BJ (cell line): ENCODE measurements at regions not wholly inside any gene's neighbourhood (a gene's known extent, or its start where the extent isn't known, plus 50 kb on each side); places are given as distances from the start of the nearest gene placed in this dataset.

ENCODE experiments used
- CTCF ChIA-PET: fragments of 350-600 bp; formaldehyde crosslinking; extraction: SDS; loops from one replicate; lab custom pipeline; 2021; ENCODE audit warnings: antibody characterized with exemption, inconsistent platforms; lab: Yijun Ruan, JAX
- POLR2A ChIA-PET: fragments of 300-600 bp; sonication (Branson Sonifier 250); formaldehyde crosslinking; extraction: SDS; loops from one replicate; lab custom pipeline; 2021; ENCODE audit warnings: antibody characterized with exemption; lab: Charles Lee
- DNase-seq: peaks from one replicate; pipeline ENCODE4 v3.0.0-alpha.2; 2011; ENCODE audit warnings: low read depth
- H3K27me3 ChIP-seq: 2 replicates; pipeline ENCODE4 v1.6.0; 2011; ENCODE audit warnings: low read length; ENCODE audit not compliant: control insufficient read depth, insufficient read depth
- H3K36me3 ChIP-seq: 2 replicates; pipeline ENCODE4 v1.5.1; 2011; ENCODE audit warnings: low read length; ENCODE audit not compliant: control insufficient read depth, insufficient read depth
- H3K4me3 ChIP-seq: 2 replicates; pipeline ENCODE4 v1.5.1; 2011; ENCODE audit warnings: low read depth, mild to moderate bottlenecking, control low read depth, low read length
- TF ChIP-seq, protein P1 (sequence below): IDR thresholded peaks from 2 replicates; pipeline ENCODE4 v1.5.1; 2011; ENCODE audit warnings: low read depth, mild to moderate bottlenecking, control low read depth, inconsistent platforms, low read length, moderate library complexity; ENCODE audit not compliant: insufficient read depth

DNA sequence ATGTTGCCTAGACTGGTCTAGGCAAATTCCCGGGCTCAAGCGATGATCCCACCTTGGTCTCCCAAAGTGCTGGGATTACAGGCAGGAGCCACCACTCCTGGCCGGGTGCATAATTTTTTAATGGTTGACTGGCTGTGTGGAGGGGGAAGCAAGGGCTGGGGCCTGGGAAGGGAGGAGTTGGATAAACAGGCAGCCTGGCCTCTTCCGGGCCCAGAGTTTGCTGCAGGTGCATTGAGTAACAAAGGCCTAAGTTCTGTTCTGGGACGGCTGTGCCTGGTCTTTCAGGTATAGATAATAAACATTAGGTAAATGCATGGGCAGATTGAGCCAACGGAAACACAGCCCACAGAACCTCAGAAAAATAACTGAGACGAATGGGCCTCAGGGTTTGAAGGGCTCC lies 191.3 kb upstream of the TBX3 start:
- ChIA-PET POLR2A (no interaction called here), CTCF (interaction anchor here (1.1 kb wide), 1 partner anchor 9 kb away, joined by 3 read pairs; no protein-coding TSS in a partner anchor)
- no peaks in the 10 kb centered on the region for H3K36me3 ChIP-seq
- H3K4me3 ChIP-seq, result no peak overlapping the region
- peaks cover 2% of the 10 kb centered on the region; the same call in 1 of the 2 replicates for H3K27me3 ChIP-seq
- TF ChIP-seq, protein P1, sequence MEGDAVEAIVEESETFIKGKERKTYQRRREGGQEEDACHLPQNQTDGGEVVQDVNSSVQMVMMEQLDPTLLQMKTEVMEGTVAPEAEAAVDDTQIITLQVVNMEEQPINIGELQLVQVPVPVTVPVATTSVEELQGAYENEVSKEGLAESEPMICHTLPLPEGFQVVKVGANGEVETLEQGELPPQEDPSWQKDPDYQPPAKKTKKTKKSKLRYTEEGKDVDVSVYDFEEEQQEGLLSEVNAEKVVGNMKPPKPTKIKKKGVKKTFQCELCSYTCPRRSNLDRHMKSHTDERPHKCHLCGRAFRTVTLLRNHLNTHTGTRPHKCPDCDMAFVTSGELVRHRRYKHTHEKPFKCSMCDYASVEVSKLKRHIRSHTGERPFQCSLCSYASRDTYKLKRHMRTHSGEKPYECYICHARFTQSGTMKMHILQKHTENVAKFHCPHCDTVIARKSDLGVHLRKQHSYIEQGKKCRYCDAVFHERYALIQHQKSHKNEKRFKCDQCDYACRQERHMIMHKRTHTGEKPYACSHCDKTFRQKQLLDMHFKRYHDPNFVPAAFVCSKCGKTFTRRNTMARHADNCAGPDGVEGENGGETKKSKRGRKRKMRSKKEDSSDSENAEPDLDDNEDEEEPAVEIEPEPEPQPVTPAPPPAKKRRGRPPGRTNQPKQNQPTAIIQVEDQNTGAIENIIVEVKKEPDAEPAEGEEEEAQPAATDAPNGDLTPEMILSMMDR, result no peak
- no peak for DNase-seq

DNA sequence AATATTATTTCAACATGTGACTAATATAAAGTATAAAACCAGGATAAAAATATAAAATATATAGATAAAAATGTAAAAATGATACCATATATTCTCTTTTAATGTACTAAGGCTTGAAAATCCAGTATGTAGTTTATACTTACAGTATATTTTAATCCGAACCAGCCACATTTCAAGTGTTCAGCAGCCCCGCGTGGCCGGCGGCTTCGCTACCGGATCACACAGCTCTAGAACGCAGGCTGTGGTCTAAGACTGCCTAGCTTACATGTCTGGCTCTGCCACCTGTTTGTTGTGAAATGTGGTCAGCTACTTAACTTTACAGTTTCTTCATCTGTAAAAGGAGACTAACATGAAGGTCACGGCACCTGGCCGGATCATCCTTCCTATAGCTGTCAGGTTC lies 189.7 kb upstream of the TBX3 start:
- Histone ChIP-seq H3K4me3 (no peak overlapping the region), H3K36me3 (no peaks in the 10 kb centered on the region), H3K27me3 (peaks cover 2% of the 10 kb centered on the region; the same call in 1 of the 2 replicates)
- TF ChIP-seq, protein P1, result no peak
- ChIA-PET POLR2A (no interaction called here), CTCF (no interaction called here)
- no peak for DNase-seq

DNA sequence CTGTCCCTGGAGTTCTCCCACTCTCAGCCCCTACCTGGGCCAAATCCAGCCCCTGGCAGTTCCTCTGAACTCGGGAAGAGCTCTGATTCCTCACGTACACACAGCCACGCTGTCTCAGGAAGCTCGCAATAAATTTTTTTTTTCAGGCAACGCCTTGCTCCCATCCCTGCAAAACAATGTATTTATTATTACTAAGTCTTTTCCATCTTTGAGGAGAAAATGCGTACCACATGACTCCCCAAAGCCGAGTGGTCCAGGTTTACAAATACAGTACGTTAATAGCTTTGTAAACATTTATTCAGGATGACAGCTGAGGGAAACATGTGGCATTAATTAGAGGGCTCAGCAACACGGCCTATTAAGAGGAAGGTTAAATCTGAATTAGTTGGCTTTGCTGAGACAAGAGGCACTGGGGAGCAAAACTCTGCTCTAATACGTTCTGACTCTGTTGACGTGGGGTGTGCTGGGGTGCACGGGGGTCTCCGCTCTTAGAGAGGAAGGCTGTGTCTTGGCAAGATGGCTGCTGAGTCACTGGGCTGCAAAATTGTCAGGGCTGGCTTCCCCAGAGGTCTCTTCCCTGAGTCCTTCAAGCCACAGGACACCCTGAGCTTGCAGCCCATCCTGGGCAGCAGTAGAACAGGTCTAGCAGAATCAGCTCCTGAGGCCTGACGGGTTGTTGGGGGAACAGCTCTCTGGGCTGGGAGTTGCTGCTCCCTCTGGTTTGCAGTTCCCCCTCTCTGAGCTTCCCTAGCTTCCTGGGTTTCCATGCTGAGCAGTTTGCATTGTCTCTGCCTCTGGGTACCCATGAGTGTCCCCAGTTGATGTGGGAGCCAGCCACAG lies 185.2 kb upstream of the TBX3 start:
- peaks cover 2% of the 10 kb centered on the region; the same call in 1 of the 2 replicates for H3K27me3 ChIP-seq
- no peaks in the 10 kb centered on the region for H3K36me3 ChIP-seq
- no peak overlapping the region for H3K4me3 ChIP-seq
- TF ChIP-seq, protein P1, result no peak
- DNase-seq, result peak; percentile 95
- ChIA-PET POLR2A (interaction anchor here (0.6 to 0.8 kb wide), 5 partner anchors 29 to 281 kb away, joined by 3 to 5 read pairs (median 4); partner anchors contain the start of gene TBX3), CTCF (interaction anchor here (0.9 to 1.4 kb wide), 3 partner anchors 13 to 884 kb away, joined by 3 to 5 read pairs (median 4); partner anchors contain the start of gene TBX3)

DNA sequence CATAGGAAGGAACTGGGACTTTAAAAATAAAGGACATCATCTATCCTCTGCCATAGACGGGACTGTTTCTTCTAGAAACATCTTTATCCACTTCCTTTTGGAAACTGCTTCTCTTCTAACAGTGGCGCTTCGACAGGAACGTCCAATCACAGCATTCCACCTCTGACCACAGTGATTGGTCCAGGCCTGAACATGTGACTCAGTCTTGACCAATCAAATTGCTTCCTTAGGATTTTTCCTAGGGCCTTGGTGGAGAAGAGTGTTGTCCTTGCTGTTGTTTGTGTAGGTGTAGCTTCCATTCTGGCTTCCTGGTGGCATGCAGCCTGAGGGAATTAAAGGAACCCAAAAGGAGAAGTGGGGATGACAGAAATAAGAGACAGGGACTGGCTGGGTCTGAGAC lies 182.4 kb upstream of the TBX3 start:
- CTCF ChIA-PET, result interaction anchor here (0.7 kb wide), 1 partner anchor 88 kb away, joined by 4 read pairs; no protein-coding TSS in a partner anchor
- POLR2A ChIA-PET, result no interaction called here
- TF ChIP-seq, protein P1, result no peak

GRCh38 chr12:114864837-114865551 lies 181.0 kb upstream of the TBX3 start:
- Histone ChIP-seq H3K36me3 (no peaks in the 10 kb centered on the region), H3K27me3 (no peaks in the 10 kb centered on the region), H3K4me3 (no peak overlapping the region)
- ChIA-PET CTCF (no interaction called here), POLR2A (interaction anchor here (0.6 to 0.7 kb wide), 5 partner anchors 11 to 121 kb away, joined by 3 to 17 read pairs (median 8); no protein-coding TSS in a partner anchor)
- TF ChIP-seq, protein P1, result no peak
- DNase-seq, result no peak

More for the DNA sequence above, 182.4 kb upstream of the TBX3 start:
- H3K27me3 ChIP-seq, result peaks cover 2% of the 10 kb centered on the region; the same call in 1 of the 2 replicates
- no peak overlapping the region for H3K4me3 ChIP-seq
- DNase-seq, result no peak
- H3K36me3 ChIP-seq, result no peaks in the 10 kb centered on the region
